ENCODE measurements at regions not wholly inside any gene's neighbourhood (a gene's known extent, or its start where the extent isn't known, plus 50 kb on each side); places are given as distances from the start of the nearest gene placed in this dataset.

DNA sequence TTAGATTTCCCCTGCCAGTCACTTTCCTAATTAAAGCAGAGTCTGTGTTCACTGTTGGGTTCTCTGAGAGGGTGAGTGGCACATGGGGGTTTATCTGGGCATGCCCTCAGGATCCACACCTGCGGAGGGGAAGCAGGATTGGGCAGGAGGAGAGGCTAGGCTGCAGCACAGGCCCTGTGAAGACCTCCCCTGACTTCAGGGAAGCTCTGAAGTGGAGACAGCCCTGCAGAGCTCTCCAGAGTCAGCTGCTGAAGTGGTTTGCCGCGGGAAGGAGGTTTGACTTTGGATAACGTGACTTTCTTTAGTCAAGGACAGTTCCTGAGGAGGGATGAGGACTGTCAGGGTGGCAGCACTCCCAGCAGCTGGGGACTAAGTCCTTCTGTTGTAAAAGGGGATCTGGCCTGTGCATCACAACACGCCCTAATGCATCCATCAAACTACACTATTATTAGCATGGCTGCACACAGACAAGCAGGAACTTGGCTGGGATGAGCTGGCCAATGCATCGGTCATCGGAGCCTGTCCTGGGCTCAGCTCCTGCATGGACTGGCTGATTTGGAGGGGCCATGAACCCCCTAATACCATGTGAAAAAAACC lies 50.9 kb upstream of the LEP start:
- no peak overlapping the region for H3K4me3 ChIP-seq (ENCODE audit: low read depth, low read length)
- no peak for DNase-seq (ENCODE audit: low read depth)
- TF ChIP-seq CTCF (IDR thresholded peaks at IDR 0.05; ENCODE audit: control insufficient read depth, extremely low read depth, insufficient read depth) = no peak

- H3K4me3 ChIP-seq (ENCODE audit: low read depth, low read length) = no peak overlapping the region
- DNase-seq (ENCODE audit: low read depth) = no peak
- no peak for TF ChIP-seq CTCF (IDR thresholded peaks at IDR 0.05; ENCODE audit: control insufficient read depth, extremely low read depth, insufficient read depth)
Measured at GRCh38 chr7:128191136-128191844, 49.8 kb upstream of the LEP start.
